Naive thymus-derived CD4-positive, alpha-beta T cell (primary cell): ENCODE measurements at regions not wholly inside any gene's neighbourhood (a gene's known extent, or its start where the extent isn't known, plus 50 kb on each side); places are given as distances from the start of the nearest gene placed in this dataset.
"Not testable (repeated sequence)": the region's sequence is repeated elsewhere in the genome, so short reads cannot be mapped to it uniquely, and the experiment has no call there.

Experiments used
- ATAC-seq: fragments of 150-1000 bp; cut with Tn5 transposase; 2 replicates; pipeline ENCODE4 v1.10.0; 2021; ENCODE audit warnings: mild to moderate bottlenecking, moderate library complexity
- CTCF ChIA-PET: fragments of 350-600 bp; sonication (Branson Sonifier 250); formaldehyde crosslinking; loops from one replicate; lab custom pipeline; 2021; ENCODE audit warnings: antibody characterized with exemption; lab: Charles Lee
- POLR2A ChIA-PET: fragments of 350-600 bp; sonication (Branson Sonifier 250); formaldehyde crosslinking; loops from one replicate; lab custom pipeline; 2021; ENCODE audit warnings: antibody characterized with exemption, inconsistent platforms; lab: Charles Lee
- DNase-seq, 9 donors: peaks; one replicate each; pipeline versions ENCODE4 v3.0.0 to v3.0.0-alpha.2; 2020 to 2022; ENCODE audit warnings: mixed read lengths in 1 of 9
- H3K27ac ChIP-seq: one replicate; pipeline ENCODE4 v1.7.0; 2013; ENCODE audit warnings: mild to moderate bottlenecking, low read depth, low read length, moderate library complexity
- H3K27me3 ChIP-seq, 2 donors: one replicate each; pipeline ENCODE4 v1.7.0; 2013; ENCODE audit warnings: low read length in 2 of 2, mild to moderate bottlenecking in 2 of 2, moderate library complexity in 2 of 2; ENCODE audit not compliant: control insufficient read depth in 2 of 2, insufficient read depth in 2 of 2
- H3K36me3 ChIP-seq, 3 experiments: 1 replicate in 2 of 3; 2 replicates in 1 of 3; pipeline ENCODE4 v1.7.0; 2013; ENCODE audit warnings: low read length in 3 of 3, mild to moderate bottlenecking in 3 of 3, moderate library complexity in 1 of 3; ENCODE audit not compliant: insufficient read depth in 3 of 3, control insufficient read depth in 2 of 3
- H3K4me1 ChIP-seq, 2 donors: one replicate each; pipeline ENCODE4 v1.7.0; 2013; ENCODE audit warnings: low read length in 2 of 2, mild to moderate bottlenecking in 2 of 2, moderate library complexity in 1 of 2; ENCODE audit not compliant: control insufficient read depth in 2 of 2, insufficient read depth in 2 of 2
- H3K4me3 ChIP-seq: 2 replicates; pipeline ENCODE4 v1.7.0; 2013; ENCODE audit warnings: mild to moderate bottlenecking, low read length
- H3K9me3 ChIP-seq, 3 experiments: 1 replicate in 2 of 3; 2 replicates in 1 of 3; pipeline ENCODE4 v1.7.0; 2013; ENCODE audit warnings: low read length in 3 of 3; ENCODE audit not compliant: control insufficient read depth in 2 of 3
- H3K27ac Mint-ChIP-seq, 9 donors: one replicate each; pipeline ENCODE4 v1.8.0; 2020 to 2022; ENCODE audit warnings: mixed read lengths in 9 of 9, mild to moderate bottlenecking in 8 of 9, moderate library complexity in 5 of 9, inconsistent platforms in 2 of 9
- H3K27me3 Mint-ChIP-seq, 5 donors: one replicate each; pipeline ENCODE4 v1.8.0; 2021 to 2022; ENCODE audit warnings: mixed read lengths in 5 of 5, mild to moderate bottlenecking in 1 of 5
- H3K36me3 Mint-ChIP-seq, 5 donors: one replicate each; pipeline ENCODE4 v1.8.0; 2020 to 2022; ENCODE audit warnings: mixed read lengths in 5 of 5, mild to moderate bottlenecking in 3 of 5, inconsistent platforms in 1 of 5
- H3K4me1 Mint-ChIP-seq, 7 donors: one replicate each; pipeline ENCODE4 v1.8.0; 2020 to 2022; ENCODE audit warnings: mixed read lengths in 7 of 7, mild to moderate bottlenecking in 3 of 7, inconsistent platforms in 1 of 7
- H3K4me3 Mint-ChIP-seq, 10 donors: one replicate each; pipeline ENCODE4 v1.8.0; 2020 to 2022; ENCODE audit warnings: mild to moderate bottlenecking in 10 of 10, mixed read lengths in 10 of 10, moderate library complexity in 6 of 10, inconsistent platforms in 2 of 10
- H3K9me3 Mint-ChIP-seq, 11 donors: one replicate each; pipeline ENCODE4 v1.8.0; 2020 to 2022; ENCODE audit warnings: mixed read lengths in 11 of 11, mild to moderate bottlenecking in 4 of 11, inconsistent platforms in 1 of 11, moderate library complexity in 1 of 11
- intact Hi-C, 2 donors: fragments of 100-400 bp; cut with micrococcal nuclease; formaldehyde crosslinking; loops; one replicate each; pipeline ENCODE4 v1.15.1; 2023

GRCh38 chr5:116862632-116863455 is 288.2 kb upstream of the SEMA6A start:
- Histone ChIP-seq H3K4me1 (no peaks in the 10 kb centered on the region), H3K4me3 (no peak overlapping the region), H3K36me3 (no peaks in the 10 kb centered on the region), H3K9me3 (no peaks in the 10 kb centered on the region), H3K27me3 (no peaks in the 10 kb centered on the region), H3K27ac (no peak overlapping the region)
- Mint-ChIP-seq H3K4me3 (no peak overlapping the region), H3K9me3 (peaks cover 0 to 7% (median 2%) of the 10 kb centered on the region in 11 donors), H3K27me3 (peaks cover 0 to 7% (median 0%) of the 10 kb centered on the region in 5 donors), H3K36me3 (no peaks in the 10 kb centered on the region), H3K4me1 (peaks cover 0 to 1% (median 0%) of the 10 kb centered on the region in 7 donors), H3K27ac (no peak overlapping the region)
- ChIA-PET CTCF (no interaction called here), POLR2A (no interaction called here)
- DNase-seq, result no peak
- ATAC-seq, result no peak
- intact Hi-C loops, result no loop called here

GRCh38 chr5:116861666-116862065 is 287.0 kb upstream of the SEMA6A start:
- H3K27ac Mint-ChIP-seq, result no peak overlapping the region
- H3K4me1 Mint-ChIP-seq, result peaks cover 0 to 1% (median 0%) of the 10 kb centered on the region in 7 donors
- Histone ChIP-seq H3K4me3 (no peak overlapping the region), H3K27me3 (no peaks in the 10 kb centered on the region), H3K4me1 (no peaks in the 10 kb centered on the region), H3K36me3 (no peaks in the 10 kb centered on the region), H3K27ac (no peak overlapping the region), H3K9me3 (no peaks in the 10 kb centered on the region)
- ATAC-seq (no peak), DNase-seq (no peak)
- ChIA-PET CTCF (no interaction called here), POLR2A (no interaction called here)
- intact Hi-C loops, result no loop called here
- no peaks in the 10 kb centered on the region for H3K36me3 Mint-ChIP-seq
- peaks cover 0 to 7% (median 0%) of the 10 kb centered on the region in 5 donors for H3K27me3 Mint-ChIP-seq
- H3K9me3 Mint-ChIP-seq, result peaks cover 0 to 6% (median 2%) of the 10 kb centered on the region in 11 donors
- H3K4me3 Mint-ChIP-seq, result no peak overlapping the region

GRCh38 chr5:116861097-116861496 is 286.5 kb upstream of the SEMA6A start:
- intact Hi-C loops, result no loop called here
- Mint-ChIP-seq H3K4me1 (peaks cover 0 to 1% (median 0%) of the 10 kb centered on the region in 7 donors), H3K27ac (no peak overlapping the region), H3K36me3 (no peaks in the 10 kb centered on the region), H3K4me3 (no peak overlapping the region), H3K9me3 (peaks cover 0 to 6% (median 2%) of the 10 kb centered on the region in 11 donors), H3K27me3 (peaks cover 0 to 7% (median 0%) of the 10 kb centered on the region in 5 donors)
- POLR2A ChIA-PET, result no interaction called here
- Histone ChIP-seq H3K27ac (no peak overlapping the region), H3K9me3 (no peaks in the 10 kb centered on the region), H3K36me3 (no peaks in the 10 kb centered on the region), H3K4me3 (no peak overlapping the region), H3K27me3 (no peaks in the 10 kb centered on the region), H3K4me1 (no peaks in the 10 kb centered on the region)
- no peak for DNase-seq
- no peak for ATAC-seq
- CTCF ChIA-PET, result no interaction called here

- CTCF ChIA-PET, result no interaction called here
Observed at GRCh38 chr5:116859666-116860320, 285.2 kb upstream of the SEMA6A start.

GRCh38 chr5:116858705-116859333 is 284.2 kb upstream of the SEMA6A start:
- no peaks in the 10 kb centered on the region for H3K4me1 ChIP-seq
- no peak overlapping the region for H3K4me3 ChIP-seq
- Mint-ChIP-seq H3K4me3 (no peak overlapping the region), H3K9me3 (peaks cover 0 to 6% (median under 1%) of the 10 kb centered on the region in 11 donors), H3K4me1 (peaks cover 0 to 1% (median 0%) of the 10 kb centered on the region in 7 donors), H3K27ac (no peak overlapping the region), H3K36me3 (no peaks in the 10 kb centered on the region), H3K27me3 (peaks cover 0 to 7% (median 0%) of the 10 kb centered on the region in 5 donors)
- CTCF ChIA-PET, result no interaction called here
- intact Hi-C loops, result no loop called here
- H3K36me3 ChIP-seq, result no peaks in the 10 kb centered on the region
- DNase-seq (no peak), ATAC-seq (no peak)
- H3K27ac ChIP-seq, result no peak overlapping the region
- no peaks in the 10 kb centered on the region for H3K27me3 ChIP-seq
- H3K9me3 ChIP-seq, result no peaks in the 10 kb centered on the region
- POLR2A ChIA-PET, result no interaction called here

More at GRCh38 chr5:116859666-116860320, 285.2 kb upstream of the SEMA6A start:
- H3K27me3 Mint-ChIP-seq, result peaks cover 0 to 7% (median 0%) of the 10 kb centered on the region in 5 donors
- no peak overlapping the region for H3K4me3 Mint-ChIP-seq
- ATAC-seq (no peak), DNase-seq (no peak)
- peaks cover 0 to 6% (median 0%) of the 10 kb centered on the region in 11 donors for H3K9me3 Mint-ChIP-seq
- peaks cover 0 to 1% (median 0%) of the 10 kb centered on the region in 7 donors for H3K4me1 Mint-ChIP-seq
- Histone ChIP-seq H3K36me3 (no peaks in the 10 kb centered on the region), H3K4me1 (no peaks in the 10 kb centered on the region), H3K9me3 (no peaks in the 10 kb centered on the region), H3K4me3 (no peak overlapping the region), H3K27ac (no peak overlapping the region), H3K27me3 (no peaks in the 10 kb centered on the region)
- POLR2A ChIA-PET, result no interaction called here
- H3K36me3 Mint-ChIP-seq, result no peaks in the 10 kb centered on the region
- H3K27ac Mint-ChIP-seq, result no peak overlapping the region
- intact Hi-C loops, result no loop called here

GRCh38 chr5:116858020-116858419 is 283.4 kb upstream of the SEMA6A start:
- POLR2A ChIA-PET, H3K27me3 ChIP-seq, H3K4me1 ChIP-seq, H3K9me3 Mint-ChIP-seq, H3K4me3 Mint-ChIP-seq, H3K9me3 ChIP-seq, H3K36me3 Mint-ChIP-seq, H3K4me1 Mint-ChIP-seq, DNase-seq, ATAC-seq, H3K27ac Mint-ChIP-seq, H3K4me3 ChIP-seq, intact Hi-C loops, CTCF ChIA-PET, H3K27ac ChIP-seq, H3K27me3 Mint-ChIP-seq, H3K36me3 ChIP-seq: not testable (repeated sequence)
